Parathyroid adenoma (tissue), 2 donors: ENCODE measurements at regions not wholly inside any gene's neighbourhood (a gene's known extent, or its start where the extent isn't known, plus 50 kb on each side); places are given as distances from the start of the nearest gene placed in this dataset.

ENCODE experiments used
- H2AFZ ChIP-seq: fragments of 300-600 bp; sonication (generic); one replicate; pipeline ENCODE4 v1.7.0; 2017; ENCODE audit warnings: antibody characterized with exemption, mild to moderate bottlenecking
- H3K27ac ChIP-seq: fragments of 300-600 bp; sonication (generic); one replicate; pipeline ENCODE4 v1.7.0; 2017
- H3K27me3 ChIP-seq: fragments of 300-600 bp; sonication (generic); one replicate; pipeline ENCODE4 v1.7.0; 2017; ENCODE audit warnings: low read length; ENCODE audit not compliant: control insufficient read depth, insufficient read depth
- H3K36me3 ChIP-seq: fragments of 300-600 bp; sonication (generic); one replicate; pipeline ENCODE4 v1.7.0; 2017; ENCODE audit warnings: low read length; ENCODE audit not compliant: control insufficient read depth, insufficient read depth
- H3K4me1 ChIP-seq: fragments of 300-600 bp; sonication (generic); one replicate; pipeline ENCODE4 v1.7.0; 2017; ENCODE audit warnings: control low read depth
- H3K4me2 ChIP-seq: fragments of 300-600 bp; sonication (generic); one replicate; pipeline ENCODE4 v1.7.0; 2017; ENCODE audit warnings: low read length
- H3K4me3 ChIP-seq: fragments of 300-600 bp; sonication (generic); one replicate; pipeline ENCODE4 v1.7.0; 2017; ENCODE audit warnings: low read depth, low read length
- H3K79me2 ChIP-seq: fragments of 300-600 bp; sonication (generic); one replicate; pipeline ENCODE4 v1.7.0; 2017; ENCODE audit warnings: control low read depth
- H3K9ac ChIP-seq: fragments of 300-600 bp; sonication (generic); one replicate; pipeline ENCODE4 v1.7.0; 2017; ENCODE audit warnings: mild to moderate bottlenecking
- H3K9me3 ChIP-seq: fragments of 300-600 bp; sonication (generic); one replicate; pipeline ENCODE4 v1.7.0; 2017; ENCODE audit warnings: low read length; ENCODE audit not compliant: control insufficient read depth
- CTCF ChIP-seq: fragments of 300-600 bp; sonication (generic); IDR thresholded peaks from one replicate; pipeline ENCODE4 v1.7.0; 2017; ENCODE audit warnings: antibody characterized with exemption, mild to moderate bottlenecking
- donor health status: primary hyperparathyroidism.

- Histone ChIP-seq H3K9me3 (no peaks in the 10 kb centered on the region), H3K4me2 (no peak overlapping the region), H3K27me3 (no peaks in the 10 kb centered on the region), H3K79me2 (no peaks in the 10 kb centered on the region), H3K4me1 (no peaks in the 10 kb centered on the region), H3K4me3 (no peak overlapping the region), H2AFZ (no peak overlapping the region), H3K27ac (no peak overlapping the region), H3K9ac (no peak overlapping the region), H3K36me3 (no peaks in the 10 kb centered on the region)
- no peak for TF ChIP-seq CTCF
Measured at GRCh38 chr4:119794113-119794512, 165.5 kb upstream of the PDE5A start.

GRCh38 chr4:119788349-119789266 is 160.0 kb upstream of the PDE5A start:
- H2AFZ ChIP-seq, result no peak overlapping the region
- H3K9me3 ChIP-seq, result no peaks in the 10 kb centered on the region
- no peak overlapping the region for H3K9ac ChIP-seq
- no peaks in the 10 kb centered on the region for H3K36me3 ChIP-seq
- no peak for TF ChIP-seq CTCF
- no peak overlapping the region for H3K27ac ChIP-seq
- no peaks in the 10 kb centered on the region for H3K4me1 ChIP-seq
- H3K79me2 ChIP-seq, result no peaks in the 10 kb centered on the region
- H3K4me3 ChIP-seq, result no peak overlapping the region
- no peaks in the 10 kb centered on the region for H3K27me3 ChIP-seq
- no peak overlapping the region for H3K4me2 ChIP-seq

GRCh38 chr4:119785963-119786362 is 157.4 kb upstream of the PDE5A start:
- H3K79me2 ChIP-seq, result no peaks in the 10 kb centered on the region
- no peak overlapping the region for H3K4me3 ChIP-seq
- TF ChIP-seq CTCF, result peak; percentile 13
- no peaks in the 10 kb centered on the region for H3K36me3 ChIP-seq
- no peaks in the 10 kb centered on the region for H3K9me3 ChIP-seq
- no peak overlapping the region for H3K9ac ChIP-seq
- H3K27me3 ChIP-seq, result no peaks in the 10 kb centered on the region
- no peaks in the 10 kb centered on the region for H3K4me1 ChIP-seq
- no peak overlapping the region for H2AFZ ChIP-seq
- no peak overlapping the region for H3K4me2 ChIP-seq
- no peak overlapping the region for H3K27ac ChIP-seq

- H3K9ac ChIP-seq, result no peak overlapping the region
- no peak overlapping the region for H3K27ac ChIP-seq
- no peak overlapping the region for H3K4me3 ChIP-seq
- H3K79me2 ChIP-seq, result no peaks in the 10 kb centered on the region
- H3K4me2 ChIP-seq, result no peak overlapping the region
- no peaks in the 10 kb centered on the region for H3K4me1 ChIP-seq
- H3K36me3 ChIP-seq, result no peaks in the 10 kb centered on the region
- no peaks in the 10 kb centered on the region for H3K27me3 ChIP-seq
- H2AFZ ChIP-seq, result no peak overlapping the region
- no peaks in the 10 kb centered on the region for H3K9me3 ChIP-seq
- no peak for TF ChIP-seq CTCF
Measured at GRCh38 chr4:119783189-119783983, 154.8 kb upstream of the PDE5A start.
